Ramos (cell line): ENCODE measurements at regions not wholly inside any gene's neighbourhood (a gene's known extent, or its start where the extent isn't known, plus 50 kb on each side); places are given as distances from the start of the nearest gene placed in this dataset.

Source experiments
- in situ Hi-C: fragments of 300-500 bp; cut with MboI; formaldehyde crosslinking; loops from one replicate; pipeline ENCODE4 v1.14.3; 2022; ENCODE audit warnings: low sequenced_read_pairs; ENCODE audit not compliant: unreplicated experiment

- in situ Hi-C loops, result no loop called here
Observed at GRCh38 chr15:26477044-26477443, 295.8 kb downstream of the GABRB3 start.

GRCh38 chr15:26475554-26475953 lies 297.3 kb downstream of the GABRB3 start:
- in situ Hi-C loops, result no loop called here

GRCh38 chr15:26472661-26473060 lies 300.2 kb downstream of the GABRB3 start:
- in situ Hi-C loops, result no loop called here

- in situ Hi-C loops, result no loop called here
Observed at GRCh38 chr15:26461847-26462608, 310.8 kb downstream of the GABRB3 start.

GRCh38 chr15:26460165-26460564 lies 312.7 kb downstream of the GABRB3 start:
- in situ Hi-C loops, result no loop called here

GRCh38 chr15:26455828-26456227 lies 317.0 kb downstream of the GABRB3 start:
- in situ Hi-C loops, result no loop called here

GRCh38 chr15:26453914-26454313 lies 319.0 kb downstream of the GABRB3 start:
- in situ Hi-C loops, result no loop called here

- in situ Hi-C loops, result no loop called here
Observed at GRCh38 chr15:26451995-26452394, 320.9 kb downstream of the GABRB3 start.

- in situ Hi-C loops, result no loop called here
Observed at GRCh38 chr15:26449291-26449690, 323.6 kb downstream of the GABRB3 start.

- in situ Hi-C loops, result no loop called here
Observed at GRCh38 chr15:26443321-26443720, 329.5 kb downstream of the GABRB3 start.

GRCh38 chr15:26442680-26443079 lies 330.2 kb downstream of the GABRB3 start:
- in situ Hi-C loops, result no loop called here

- in situ Hi-C loops, result no loop called here
Observed at GRCh38 chr15:26439681-26440080, 333.2 kb downstream of the GABRB3 start.

GRCh38 chr15:26438718-26439117 lies 334.1 kb downstream of the GABRB3 start:
- in situ Hi-C loops, result no loop called here

- in situ Hi-C loops, result no loop called here
Observed at GRCh38 chr15:26438316-26438715, 334.6 kb downstream of the GABRB3 start.

GRCh38 chr15:26433818-26434217 lies 339.0 kb downstream of the GABRB3 start:
- in situ Hi-C loops, result no loop called here

GRCh38 chr15:26433060-26433459 lies 339.8 kb downstream of the GABRB3 start:
- in situ Hi-C loops, result no loop called here

GRCh38 chr15:26421065-26421464 lies 351.8 kb downstream of the GABRB3 start:
- in situ Hi-C loops, result no loop called here

- in situ Hi-C loops, result no loop called here
Observed at GRCh38 chr15:26395624-26396023, 377.2 kb downstream of the GABRB3 start.

- in situ Hi-C loops, result no loop called here
Observed at GRCh38 chr15:26394801-26395200, 378.1 kb downstream of the GABRB3 start.

GRCh38 chr15:26392956-26393355 lies 379.9 kb downstream of the GABRB3 start:
- in situ Hi-C loops, result no loop called here

- in situ Hi-C loops, result no loop called here
Observed at GRCh38 chr15:26391567-26392194, 381.2 kb downstream of the GABRB3 start.
